SK-N-SH (cell line): ENCODE measurements at regions not wholly inside any gene's neighbourhood (a gene's known extent, or its start where the extent isn't known, plus 50 kb on each side); places are given as distances from the start of the nearest gene placed in this dataset.

Source experiments
- CHD2 ChIP-seq: fragments of 150-350 bp; IDR thresholded peaks from 2 replicates; pipeline ENCODE4 v1.6.1; 2018; ENCODE audit warnings: low read length; ENCODE audit not compliant: partially characterized antibody
- CTCF ChIP-seq: fragments of 200-600 bp; sonication (generic); IDR thresholded peaks from 2 replicates; pipeline ENCODE4 v1.6.1; 2017; ENCODE audit warnings: antibody characterized with exemption, mild to moderate bottlenecking, moderate library complexity
- EZH2phosphoT487 ChIP-seq: fragments of 200-600 bp; sonication (generic); IDR thresholded peaks from 2 replicates; pipeline ENCODE4 v1.6.1; 2017; ENCODE audit warnings: low read depth, mixed run types, mild to moderate bottlenecking, antibody characterized with exemption, moderate library complexity, borderline replicate concordance
- GABPA ChIP-seq: IDR thresholded peaks from 2 replicates; pipeline ENCODE4 v1.4.0; 2012; ENCODE audit warnings: low read depth, mild to moderate bottlenecking
- JUND ChIP-seq: IDR thresholded peaks from 2 replicates; pipeline ENCODE4 v1.4.0; 2012
- POLR2AphosphoS5 ChIP-seq: IDR thresholded peaks from 2 replicates; pipeline ENCODE4 v1.6.1; 2012; ENCODE audit warnings: low read depth, low read length
- RCOR1 ChIP-seq: fragments of 150-350 bp; IDR thresholded peaks from 2 replicates; pipeline ENCODE4 v1.6.1; 2017; ENCODE audit warnings: antibody characterized with exemption, low read length
- TAF1 ChIP-seq: IDR thresholded peaks from 2 replicates; pipeline ENCODE4 v1.6.1; 2012; ENCODE audit warnings: low read depth, mild to moderate bottlenecking, low read length, moderate library complexity, borderline replicate concordance
- TCF12 ChIP-seq: IDR thresholded peaks from 2 replicates; pipeline ENCODE4 v1.4.0; 2012
- YY1 ChIP-seq: IDR thresholded peaks from 2 replicates; pipeline ENCODE4 v1.4.0; 2012; ENCODE audit warnings: low read depth, mild to moderate bottlenecking

GRCh38 chr13:26847281-26847680 lies 86.7 kb upstream of the GPR12 start:
- TF ChIP-seq EZH2phosphoT487 (no peak), CTCF (no peak), JUND (no peak), CHD2 (no peak), GABPA (no peak), TAF1 (no peak), YY1 (no peak), TCF12 (no peak), POLR2AphosphoS5 (no peak), RCOR1 (no peak)
